CD8-positive, alpha-beta memory T cell (primary cell): ENCODE measurements at regions not wholly inside any gene's neighbourhood (a gene's known extent, or its start where the extent isn't known, plus 50 kb on each side); places are given as distances from the start of the nearest gene placed in this dataset.
"Not testable (repeated sequence)": the region's sequence is repeated elsewhere in the genome, so short reads cannot be mapped to it uniquely, and the experiment has no call there.

Experiments
- CTCF ChIA-PET: fragments of 350-600 bp; sonication (Branson Sonifier 250); formaldehyde crosslinking; loops from one replicate; lab custom pipeline; 2021; ENCODE audit warnings: antibody characterized with exemption; lab: Charles Lee
- POLR2A ChIA-PET: fragments of 350-600 bp; sonication (Branson Sonifier 250); formaldehyde crosslinking; loops from one replicate; lab custom pipeline; 2021; ENCODE audit warnings: antibody characterized with exemption; lab: Charles Lee
- DNase-seq, 5 donors: peaks; one replicate each; pipeline versions ENCODE4 v3.0.0 to v3.0.0-alpha.2; 2020 to 2022; ENCODE audit warnings: mixed read lengths in 1 of 5
- H3K27ac ChIP-seq: one replicate; pipeline ENCODE4 v1.7.0; 2013; ENCODE audit warnings: low read depth, mild to moderate bottlenecking, low read length, moderate library complexity
- H3K27me3 ChIP-seq: 2 replicates; pipeline ENCODE4 v1.7.0; 2013; ENCODE audit warnings: low read length, mild to moderate bottlenecking; ENCODE audit not compliant: insufficient read depth, poor library complexity, severe bottlenecking
- H3K36me3 ChIP-seq: 2 replicates; pipeline ENCODE4 v1.7.0; 2013; ENCODE audit warnings: mild to moderate bottlenecking, low read length, moderate library complexity; ENCODE audit not compliant: insufficient read depth
- H3K4me1 ChIP-seq: 2 replicates; pipeline ENCODE4 v1.7.0; 2013; ENCODE audit warnings: mild to moderate bottlenecking, low read length, moderate library complexity; ENCODE audit not compliant: insufficient read depth
- H3K4me3 ChIP-seq: 2 replicates; pipeline ENCODE4 v1.7.0; 2013; ENCODE audit warnings: mild to moderate bottlenecking, low read length
- H3K9me3 ChIP-seq: 2 replicates; pipeline ENCODE4 v1.7.0; 2013; ENCODE audit warnings: mild to moderate bottlenecking, low read length
- H3K27ac Mint-ChIP-seq, 8 donors: one replicate each; pipeline ENCODE4 v1.8.0; 2020 to 2021; ENCODE audit warnings: mixed read lengths in 8 of 8, mild to moderate bottlenecking in 6 of 8, inconsistent platforms in 3 of 8, moderate library complexity in 3 of 8
- H3K27me3 Mint-ChIP-seq, 2 donors: one replicate each; pipeline ENCODE4 v1.8.0; 2020 to 2021; ENCODE audit warnings: mixed read lengths in 2 of 2, mild to moderate bottlenecking in 1 of 2, moderate library complexity in 1 of 2
- H3K36me3 Mint-ChIP-seq, 3 donors: one replicate each; pipeline ENCODE4 v1.8.0; 2020 to 2021; ENCODE audit warnings: mixed read lengths in 3 of 3, inconsistent platforms in 1 of 3, mild to moderate bottlenecking in 1 of 3
- H3K4me1 Mint-ChIP-seq, 3 donors: one replicate each; pipeline ENCODE4 v1.8.0; 2020 to 2021; ENCODE audit warnings: mixed read lengths in 3 of 3, inconsistent platforms in 1 of 3, mild to moderate bottlenecking in 1 of 3
- H3K4me3 Mint-ChIP-seq, 7 donors: one replicate each; pipeline ENCODE4 v1.8.0; 2020 to 2021; ENCODE audit warnings: mixed read lengths in 7 of 7, mild to moderate bottlenecking in 6 of 7, moderate library complexity in 4 of 7, inconsistent platforms in 2 of 7
- H3K9me3 Mint-ChIP-seq, 5 donors: one replicate each; pipeline ENCODE4 v1.8.0; 2020 to 2022; ENCODE audit warnings: mixed read lengths in 5 of 5, mild to moderate bottlenecking in 3 of 5, moderate library complexity in 2 of 5, inconsistent platforms in 1 of 5

DNA sequence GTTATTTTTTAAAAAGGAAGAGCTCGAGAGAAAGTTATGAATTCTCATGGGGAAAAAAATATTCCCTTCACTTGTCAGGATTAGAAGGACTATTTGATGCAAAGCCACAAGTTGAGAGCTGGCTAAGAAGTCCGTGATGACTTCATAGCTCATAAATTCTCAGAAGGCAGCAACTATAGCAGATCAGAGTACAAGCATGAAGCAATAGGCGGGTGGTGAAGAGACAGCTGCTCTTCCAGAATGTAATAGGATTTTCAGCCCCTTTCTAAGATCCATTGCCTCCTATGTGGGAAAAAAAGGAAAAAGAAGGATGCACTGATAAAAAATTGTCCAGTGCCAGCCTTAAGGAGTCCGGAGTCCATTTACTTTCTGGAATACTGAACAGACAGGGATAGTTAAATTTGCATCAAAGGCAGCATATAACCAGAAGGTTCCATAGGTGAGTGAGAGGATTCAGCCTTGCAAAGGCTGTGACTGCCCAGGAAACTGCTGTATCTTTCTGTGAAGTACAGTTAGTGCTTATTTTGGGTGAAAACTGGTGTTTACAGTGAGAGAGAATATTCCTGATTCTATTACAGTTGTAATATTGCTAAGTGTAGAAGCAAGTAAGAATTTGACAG, 929.5 kb upstream of the ALCAM start:
- DNase-seq = no peak
- no peaks in the 10 kb centered on the region for H3K4me1 Mint-ChIP-seq
- H3K27ac Mint-ChIP-seq = no peak overlapping the region
- Histone ChIP-seq H3K27ac (no peak overlapping the region), H3K36me3 (no peaks in the 10 kb centered on the region), H3K4me3 (no peak overlapping the region), H3K4me1 (no peaks in the 10 kb centered on the region), H3K27me3 (no peaks in the 10 kb centered on the region), H3K9me3 (no peaks in the 10 kb centered on the region)
- H3K36me3 Mint-ChIP-seq = no peaks in the 10 kb centered on the region
- peaks cover 0 to 1% of the 10 kb centered on the region in 2 donors for H3K27me3 Mint-ChIP-seq
- H3K4me3 Mint-ChIP-seq = no peak overlapping the region
- ChIA-PET POLR2A (no interaction called here), CTCF (no interaction called here)
- no peaks in the 10 kb centered on the region for H3K9me3 Mint-ChIP-seq

DNA sequence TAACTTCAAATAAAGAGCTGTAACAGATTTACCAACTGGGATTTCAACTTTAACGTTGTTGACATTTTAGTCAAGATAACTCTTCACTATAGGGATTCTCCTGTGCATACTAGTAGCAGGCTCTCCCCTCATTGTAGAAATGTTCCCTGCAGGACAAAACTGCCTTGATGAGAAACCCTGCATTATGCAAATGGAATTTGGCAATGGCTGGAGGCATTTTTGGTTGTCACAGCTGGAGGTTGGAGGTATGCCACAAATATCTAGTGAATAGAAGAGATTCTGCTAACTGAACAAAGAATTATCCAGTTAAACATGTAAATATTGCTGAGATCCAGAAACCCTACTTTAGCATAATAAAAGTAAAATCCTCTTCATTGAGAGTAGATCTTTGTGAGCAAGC, 928.8 kb upstream of the ALCAM start:
- no peaks in the 10 kb centered on the region for H3K9me3 Mint-ChIP-seq
- H3K36me3 ChIP-seq = no peaks in the 10 kb centered on the region
- no peaks in the 10 kb centered on the region for H3K4me1 Mint-ChIP-seq
- no peak overlapping the region for H3K4me3 ChIP-seq
- H3K27ac ChIP-seq = no peak overlapping the region
- no peaks in the 10 kb centered on the region for H3K27me3 ChIP-seq
- H3K9me3 ChIP-seq = no peaks in the 10 kb centered on the region
- H3K36me3 Mint-ChIP-seq = no peaks in the 10 kb centered on the region
- H3K4me3 Mint-ChIP-seq = no peak overlapping the region
- ChIA-PET POLR2A (no interaction called here), CTCF (no interaction called here)
- H3K27ac Mint-ChIP-seq = no peak overlapping the region
- peaks cover 0 to 1% of the 10 kb centered on the region in 2 donors for H3K27me3 Mint-ChIP-seq
- H3K4me1 ChIP-seq = no peaks in the 10 kb centered on the region
- no peak for DNase-seq

DNA sequence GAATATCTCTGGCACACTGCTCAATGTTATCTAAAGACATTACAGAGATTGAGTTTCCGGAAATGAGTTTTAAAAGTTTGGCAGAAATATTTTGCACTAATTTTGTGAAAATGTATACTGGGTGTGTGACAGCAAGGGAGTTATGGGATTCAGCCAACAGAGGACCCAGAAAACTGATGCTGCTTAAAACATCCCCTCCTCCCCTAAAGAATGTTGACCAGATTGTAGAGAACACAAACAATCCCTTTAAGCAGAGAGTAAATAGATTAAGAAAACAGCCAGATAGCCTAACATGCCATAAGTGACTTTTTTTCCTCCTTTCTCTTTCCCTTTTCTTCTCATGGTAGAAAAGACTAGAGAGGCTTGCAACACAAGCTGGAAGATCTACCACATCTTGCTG, 928.0 kb upstream of the ALCAM start:
- H3K9me3 Mint-ChIP-seq = peaks cover 0 to 3% (median 1%) of the 10 kb centered on the region in 5 donors
- no peaks in the 10 kb centered on the region for H3K4me1 ChIP-seq
- ChIA-PET POLR2A (no interaction called here), CTCF (no interaction called here)
- peaks cover 0 to 1% of the 10 kb centered on the region in 2 donors for H3K27me3 Mint-ChIP-seq
- H3K4me3 ChIP-seq = no peak overlapping the region
- H3K27me3 ChIP-seq = no peaks in the 10 kb centered on the region
- DNase-seq = no peak
- H3K4me1 Mint-ChIP-seq = no peaks in the 10 kb centered on the region
- H3K9me3 ChIP-seq = no peaks in the 10 kb centered on the region
- no peaks in the 10 kb centered on the region for H3K36me3 Mint-ChIP-seq
- H3K27ac Mint-ChIP-seq = no peak overlapping the region
- H3K36me3 ChIP-seq = no peaks in the 10 kb centered on the region
- H3K27ac ChIP-seq = no peak overlapping the region
- H3K4me3 Mint-ChIP-seq = no peak overlapping the region

DNA sequence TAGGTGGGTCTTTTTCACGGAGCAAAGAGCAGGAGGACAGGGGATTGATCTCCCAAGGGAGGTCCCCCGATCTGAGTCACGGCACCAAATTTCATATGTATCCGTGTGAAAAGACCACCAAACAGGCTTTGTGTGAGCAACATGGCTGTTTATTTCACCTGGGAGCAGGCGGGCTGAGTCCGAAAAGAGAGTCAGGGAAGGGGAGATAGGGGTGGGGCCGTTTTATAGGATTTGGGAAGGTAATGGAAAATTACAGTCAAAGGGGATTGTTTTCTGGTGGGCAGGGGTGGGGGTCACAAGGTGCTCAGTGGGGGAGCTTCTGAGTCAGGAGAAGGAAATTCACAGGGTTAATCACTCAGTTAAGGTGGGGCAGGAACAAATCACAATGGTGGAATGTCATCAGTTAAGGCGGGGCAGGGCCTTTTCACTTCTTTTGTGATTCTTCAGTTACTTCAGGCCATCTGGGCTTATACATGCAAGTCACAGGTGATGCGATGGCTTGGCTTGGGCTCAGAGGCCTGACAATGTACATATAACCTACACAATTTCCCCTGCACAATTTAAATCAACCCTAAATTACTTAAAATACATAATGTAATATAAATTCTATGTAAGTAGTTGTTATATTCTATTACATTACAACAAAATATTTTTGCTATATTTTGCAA, 921.3 kb upstream of the ALCAM start:
- H3K27me3 Mint-ChIP-seq, CTCF ChIA-PET, H3K9me3 Mint-ChIP-seq, H3K27me3 ChIP-seq, POLR2A ChIA-PET, H3K27ac Mint-ChIP-seq, H3K4me3 ChIP-seq, H3K4me1 Mint-ChIP-seq, H3K27ac ChIP-seq, H3K36me3 ChIP-seq, H3K9me3 ChIP-seq, H3K36me3 Mint-ChIP-seq, H3K4me1 ChIP-seq, DNase-seq, H3K4me3 Mint-ChIP-seq: not testable (repeated sequence)

DNA sequence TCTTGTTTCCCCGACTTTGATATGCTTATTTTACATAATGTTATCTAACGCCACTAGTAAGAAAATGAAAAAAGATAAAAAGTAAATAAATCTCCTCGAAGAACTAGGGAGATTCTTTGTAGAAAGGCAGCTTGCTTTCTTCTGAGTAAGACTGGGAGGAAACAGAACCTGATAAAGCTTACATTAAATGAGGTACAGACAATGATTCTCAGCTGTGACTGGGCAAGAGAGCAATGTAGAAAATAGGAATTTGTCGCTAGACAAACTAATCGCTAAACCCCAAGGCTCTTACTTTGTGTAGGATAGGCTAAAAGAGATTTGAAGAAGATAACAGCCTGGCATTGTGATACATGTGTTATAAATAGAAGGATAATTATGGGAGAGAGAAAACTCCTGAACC, 919.0 kb upstream of the ALCAM start:
- DNase-seq = no peak
- ChIA-PET POLR2A (no interaction called here), CTCF (interaction anchor here (0.9 kb wide), 1 partner anchor 10 kb away, joined by 3 read pairs; no protein-coding TSS in a partner anchor)
- no peaks in the 10 kb centered on the region for H3K9me3 ChIP-seq
- no peak overlapping the region for H3K4me3 ChIP-seq
- H3K4me1 ChIP-seq = no peaks in the 10 kb centered on the region
- H3K27me3 ChIP-seq = no peaks in the 10 kb centered on the region
- H3K36me3 ChIP-seq = no peaks in the 10 kb centered on the region
- H3K4me3 Mint-ChIP-seq = no peak overlapping the region
- no peaks in the 10 kb centered on the region for H3K36me3 Mint-ChIP-seq
- H3K27me3 Mint-ChIP-seq = no peaks in the 10 kb centered on the region
- H3K9me3 Mint-ChIP-seq = peaks cover 0 to 8% (median 1%) of the 10 kb centered on the region in 5 donors
- peak overlapping the region in 1 of 8 donors; percentile 26 for H3K27ac Mint-ChIP-seq
- no peak overlapping the region for H3K27ac ChIP-seq
- no peaks in the 10 kb centered on the region for H3K4me1 Mint-ChIP-seq

DNA sequence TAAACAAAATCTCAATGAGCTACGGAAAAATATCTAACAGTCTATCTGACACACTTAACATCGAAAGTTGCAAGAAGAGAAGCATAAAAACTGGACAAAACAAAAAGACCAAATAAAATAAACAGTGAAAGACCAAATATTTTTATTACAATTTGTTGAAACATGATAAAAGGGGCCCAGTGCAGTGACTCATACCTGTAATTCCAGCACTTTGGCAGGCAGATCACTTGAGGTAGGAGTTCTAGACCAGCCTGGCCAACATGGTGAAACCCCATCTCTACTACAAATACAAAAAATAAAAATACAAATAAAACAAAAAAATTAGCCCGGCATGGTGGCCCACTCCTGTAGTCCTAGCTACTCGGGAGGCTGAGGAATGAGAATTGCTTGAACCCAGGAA, 914.0 kb upstream of the ALCAM start:
- no peaks in the 10 kb centered on the region for H3K4me1 ChIP-seq
- no peak overlapping the region for H3K27ac ChIP-seq
- H3K4me3 ChIP-seq = no peak overlapping the region
- CTCF ChIA-PET = no interaction called here
- Mint-ChIP-seq H3K27ac (no peak overlapping the region), H3K36me3 (no peaks in the 10 kb centered on the region), H3K4me1 (no peaks in the 10 kb centered on the region), H3K4me3 (no peak overlapping the region), H3K9me3 (no peaks in the 10 kb centered on the region), H3K27me3 (no peaks in the 10 kb centered on the region)
- no peaks in the 10 kb centered on the region for H3K27me3 ChIP-seq
- POLR2A ChIA-PET = no interaction called here
- no peaks in the 10 kb centered on the region for H3K9me3 ChIP-seq
- H3K36me3 ChIP-seq = no peaks in the 10 kb centered on the region
- no peak for DNase-seq

DNA sequence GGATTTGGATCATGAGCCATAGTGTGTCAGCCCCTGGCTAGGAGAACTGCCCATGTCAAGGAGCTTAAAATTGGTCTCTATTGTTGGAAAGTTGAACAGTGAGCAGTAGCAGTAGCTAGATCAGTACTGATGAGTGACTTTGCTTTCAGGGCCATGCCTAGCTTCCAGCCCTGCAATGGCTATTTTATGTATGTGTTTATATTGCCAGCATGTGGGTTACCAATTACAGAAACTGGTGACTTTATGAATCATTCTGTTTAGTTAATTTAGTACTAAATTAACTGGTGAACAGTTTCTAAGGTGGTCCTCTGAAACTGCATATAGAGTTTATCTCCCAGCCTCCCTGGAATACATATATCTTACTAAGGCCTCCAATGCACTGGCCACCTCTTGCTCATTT, 908.1 kb upstream of the ALCAM start:
- H3K27me3 ChIP-seq = no peaks in the 10 kb centered on the region
- H3K27ac Mint-ChIP-seq = no peak overlapping the region
- no peaks in the 10 kb centered on the region for H3K36me3 Mint-ChIP-seq
- peaks cover 0 to 2% (median 0%) of the 10 kb centered on the region in 5 donors for H3K9me3 Mint-ChIP-seq
- peaks cover 0 to 2% of the 10 kb centered on the region in 2 donors for H3K27me3 Mint-ChIP-seq
- no peak overlapping the region for H3K27ac ChIP-seq
- ChIA-PET CTCF (interaction anchor here (1.6 kb wide), 1 partner anchor 11 kb away, joined by 3 read pairs; no protein-coding TSS in a partner anchor), POLR2A (no interaction called here)
- no peak for DNase-seq
- H3K9me3 ChIP-seq = no peaks in the 10 kb centered on the region
- no peaks in the 10 kb centered on the region for H3K4me1 ChIP-seq
- no peak overlapping the region for H3K4me3 ChIP-seq
- H3K36me3 ChIP-seq = no peaks in the 10 kb centered on the region
- no peak overlapping the region for H3K4me3 Mint-ChIP-seq
- H3K4me1 Mint-ChIP-seq = no peaks in the 10 kb centered on the region

DNA sequence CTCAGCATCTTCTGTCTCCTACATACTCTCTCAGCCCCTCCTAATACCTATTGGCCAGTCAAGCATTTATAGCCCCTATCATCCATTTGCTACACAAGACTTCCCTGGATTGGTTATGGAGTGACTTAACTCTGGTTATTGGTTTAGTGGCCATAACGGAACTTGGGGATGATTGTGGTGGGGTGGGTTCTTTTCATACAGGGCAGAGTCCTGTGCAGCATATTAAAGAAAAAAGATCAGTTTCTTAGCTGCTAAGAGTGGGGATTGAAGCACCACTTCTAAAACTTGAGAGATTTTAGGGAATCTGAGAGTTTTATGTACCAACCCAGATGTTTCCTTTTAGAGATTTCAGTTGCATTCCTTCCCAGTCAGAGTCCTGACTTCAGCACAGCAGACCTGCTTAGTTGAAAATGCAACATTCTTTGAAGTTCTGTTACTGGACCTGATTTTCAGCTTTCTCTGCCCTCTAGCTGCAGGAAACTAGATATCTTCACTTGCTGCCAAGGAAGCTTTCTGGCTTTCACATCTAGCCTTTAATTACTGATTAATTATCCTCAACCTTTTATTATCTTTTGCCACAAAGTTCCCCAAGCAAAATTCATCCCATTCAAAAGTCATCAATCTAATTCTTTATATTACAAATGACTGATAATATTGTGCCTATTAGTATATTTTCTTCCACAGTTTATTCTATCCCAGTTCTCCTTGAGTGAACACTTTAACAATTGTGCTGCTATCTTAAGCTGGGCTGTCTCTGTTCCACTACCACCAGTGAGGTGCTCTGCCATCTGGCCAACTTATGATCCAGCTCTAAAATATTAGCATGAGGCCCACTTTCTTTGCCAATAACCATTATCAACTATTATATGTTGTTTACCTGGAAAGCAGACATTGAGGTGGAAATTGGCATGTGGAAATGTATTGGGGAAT, 906.0 kb upstream of the ALCAM start:
- no peak for DNase-seq
- Histone ChIP-seq H3K27me3 (no peaks in the 10 kb centered on the region), H3K9me3 (no peaks in the 10 kb centered on the region), H3K36me3 (no peaks in the 10 kb centered on the region), H3K4me1 (no peaks in the 10 kb centered on the region), H3K4me3 (no peak overlapping the region), H3K27ac (no peak overlapping the region)
- ChIA-PET CTCF (no interaction called here), POLR2A (no interaction called here)
- Mint-ChIP-seq H3K4me3 (no peak overlapping the region), H3K27me3 (peaks cover 0 to 2% of the 10 kb centered on the region in 2 donors), H3K27ac (no peak overlapping the region), H3K4me1 (no peaks in the 10 kb centered on the region), H3K9me3 (peaks cover 0 to 5% (median 4%) of the 10 kb centered on the region in 5 donors), H3K36me3 (no peaks in the 10 kb centered on the region)
